ENCODE measurements at regions not wholly inside any gene's neighbourhood (a gene's known extent, or its start where the extent isn't known, plus 50 kb on each side); places are given as distances from the start of the nearest gene placed in this dataset.

GRCh38 chr10:81008726-81009125, 471.0 kb downstream of the SH2D4B start:
- no peak for TF ChIP-seq CTCF (conservative IDR thresholded peaks at IDR 0.05; ENCODE audit: low read length)
- no peak for TF ChIP-seq EZH2phosphoT487 (IDR thresholded peaks at IDR 0.05; ENCODE audit: borderline replicate concordance, low read depth, low read length)

Measured in OCI-LY7 (cell line).